ENCODE measurements at regions not wholly inside any gene's neighbourhood (a gene's known extent, or its start where the extent isn't known, plus 50 kb on each side); places are given as distances from the start of the nearest gene placed in this dataset.
"Not testable (repeated sequence)": the region's sequence is repeated elsewhere in the genome, so short reads cannot be mapped to it uniquely, and the experiment has no call there.

DNA sequence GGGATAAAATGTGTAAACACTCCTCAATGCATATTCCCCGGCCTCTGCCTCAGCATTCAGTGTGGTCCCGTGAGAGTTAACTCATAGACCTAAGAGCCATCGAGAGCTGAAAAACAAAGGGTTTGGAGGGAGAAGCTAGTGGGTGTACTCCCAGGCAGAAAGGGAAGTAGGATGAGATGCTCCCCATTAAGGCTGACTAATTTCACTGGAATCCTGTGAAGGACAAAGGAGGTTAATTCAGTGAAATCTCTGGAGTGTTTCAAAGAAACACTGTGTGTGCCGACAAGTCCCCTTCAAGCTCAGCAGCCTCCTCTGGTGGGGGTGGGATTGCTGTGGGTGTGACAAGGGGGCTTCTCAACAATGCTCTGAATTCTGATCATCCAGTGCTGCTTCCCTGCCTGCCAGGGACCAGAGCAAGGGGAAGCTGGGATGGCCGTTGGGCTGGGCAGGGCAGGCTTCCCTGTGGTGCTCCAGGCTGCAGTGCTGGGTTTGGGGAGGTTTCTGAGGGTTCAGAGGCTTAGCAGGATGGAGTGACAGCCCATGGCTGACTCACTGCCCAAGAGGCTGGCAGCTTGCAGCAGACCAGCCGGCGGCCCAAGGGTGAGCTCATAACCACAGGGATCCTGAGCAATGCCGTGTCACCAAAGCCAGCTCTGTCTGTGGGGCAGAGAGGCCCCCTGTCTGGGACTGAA, 61.4 kb upstream of the BMAL1 start:
- TF ChIP-seq, protein P1, sequence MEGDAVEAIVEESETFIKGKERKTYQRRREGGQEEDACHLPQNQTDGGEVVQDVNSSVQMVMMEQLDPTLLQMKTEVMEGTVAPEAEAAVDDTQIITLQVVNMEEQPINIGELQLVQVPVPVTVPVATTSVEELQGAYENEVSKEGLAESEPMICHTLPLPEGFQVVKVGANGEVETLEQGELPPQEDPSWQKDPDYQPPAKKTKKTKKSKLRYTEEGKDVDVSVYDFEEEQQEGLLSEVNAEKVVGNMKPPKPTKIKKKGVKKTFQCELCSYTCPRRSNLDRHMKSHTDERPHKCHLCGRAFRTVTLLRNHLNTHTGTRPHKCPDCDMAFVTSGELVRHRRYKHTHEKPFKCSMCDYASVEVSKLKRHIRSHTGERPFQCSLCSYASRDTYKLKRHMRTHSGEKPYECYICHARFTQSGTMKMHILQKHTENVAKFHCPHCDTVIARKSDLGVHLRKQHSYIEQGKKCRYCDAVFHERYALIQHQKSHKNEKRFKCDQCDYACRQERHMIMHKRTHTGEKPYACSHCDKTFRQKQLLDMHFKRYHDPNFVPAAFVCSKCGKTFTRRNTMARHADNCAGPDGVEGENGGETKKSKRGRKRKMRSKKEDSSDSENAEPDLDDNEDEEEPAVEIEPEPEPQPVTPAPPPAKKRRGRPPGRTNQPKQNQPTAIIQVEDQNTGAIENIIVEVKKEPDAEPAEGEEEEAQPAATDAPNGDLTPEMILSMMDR (IDR thresholded peaks at IDR 0.05; ENCODE audit: insufficient read depth, low read length, poor library complexity, severe bottlenecking), result no peak
- Histone ChIP-seq H3K4me3 (replicated peaks; ENCODE audit: low read depth, low read length) (no peak overlapping the region), H3K27me3 (replicated peaks; ENCODE audit: control insufficient read depth, insufficient read depth, low read length) (no peaks in the 10 kb centered on the region; the same call in 1 of the 2 replicates), H3K36me3 (ENCODE audit: control insufficient read depth, insufficient read depth, low read length) (no peaks in the 10 kb centered on the region)
- no peak for DNase-seq (ENCODE audit: extremely low read depth, insufficient read length)

DNA sequence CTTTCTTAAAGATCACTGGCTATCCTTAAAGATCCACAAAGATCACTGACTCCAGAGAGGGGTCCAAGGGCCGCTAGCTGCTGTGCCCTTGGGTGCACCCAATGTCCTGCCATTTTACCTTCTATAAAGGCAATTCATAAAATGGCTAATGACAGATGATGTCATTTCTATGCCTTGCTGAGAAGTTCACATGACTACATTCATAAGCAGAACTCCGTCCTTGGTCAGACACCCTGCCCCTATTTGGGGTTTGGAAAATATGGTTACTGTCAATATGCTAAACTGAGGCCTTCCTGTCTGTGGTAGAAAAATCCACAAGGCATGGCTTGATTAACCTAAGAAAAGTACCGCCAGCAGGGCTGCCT, 60.9 kb upstream of the BMAL1 start:
- TF ChIP-seq, protein P1 (IDR thresholded peaks at IDR 0.05; ENCODE audit: insufficient read depth, low read length, poor library complexity, severe bottlenecking), result no peak
- Histone ChIP-seq H3K36me3 (ENCODE audit: control insufficient read depth, insufficient read depth, low read length) (no peaks in the 10 kb centered on the region), H3K4me3 (replicated peaks; ENCODE audit: low read depth, low read length) (no peak overlapping the region), H3K27me3 (replicated peaks; ENCODE audit: control insufficient read depth, insufficient read depth, low read length) (no peaks in the 10 kb centered on the region; the same call in 1 of the 2 replicates)
- no peak for DNase-seq (ENCODE audit: extremely low read depth, insufficient read length)

DNA sequence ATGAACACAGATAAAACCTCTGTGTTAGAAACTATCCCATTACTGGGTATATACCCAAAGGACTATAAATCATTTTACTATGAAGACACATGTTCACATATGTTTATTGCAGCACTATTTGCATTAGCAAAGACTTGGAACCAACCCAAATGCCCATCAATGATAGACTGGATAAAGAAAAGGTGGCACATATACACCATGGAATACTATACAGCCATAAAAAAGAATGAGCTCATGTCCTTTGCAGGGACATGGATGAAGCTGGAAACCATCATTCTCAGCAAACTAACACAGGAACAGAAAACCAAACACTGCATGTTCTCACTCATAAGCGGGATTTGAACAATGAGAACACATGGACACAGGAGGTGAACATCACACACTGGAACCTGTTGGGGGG, 58.9 kb upstream of the BMAL1 start:
- H3K36me3 ChIP-seq (ENCODE audit: control insufficient read depth, insufficient read depth, low read length); DNase-seq (ENCODE audit: extremely low read depth, insufficient read length); H3K27me3 ChIP-seq (replicated peaks; ENCODE audit: control insufficient read depth, insufficient read depth, low read length); H3K4me3 ChIP-seq (replicated peaks; ENCODE audit: low read depth, low read length): not testable (repeated sequence)

DNA sequence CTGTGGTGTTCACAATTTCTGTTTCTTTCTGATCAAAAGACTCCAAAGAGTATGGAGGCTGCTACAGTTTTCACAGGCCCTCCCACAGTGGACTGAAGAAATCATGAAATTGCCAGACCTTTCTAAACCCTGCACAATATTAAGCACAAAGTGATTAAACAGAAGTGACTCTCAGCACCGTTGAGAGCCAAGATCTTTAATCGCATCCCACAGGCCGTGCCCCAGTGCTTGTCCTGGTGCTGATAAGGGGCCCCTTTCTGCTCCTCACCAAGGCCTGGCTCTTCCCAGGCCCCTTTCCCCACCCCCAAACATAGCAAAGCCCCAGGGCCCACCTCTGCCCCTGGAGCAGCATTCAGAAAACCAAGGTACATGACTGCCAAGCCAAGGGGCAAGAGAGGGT, 57.4 kb upstream of the BMAL1 start:
- Histone ChIP-seq H3K4me3 (replicated peaks; ENCODE audit: low read depth, low read length) (no peak overlapping the region), H3K36me3 (ENCODE audit: control insufficient read depth, insufficient read depth, low read length) (no peaks in the 10 kb centered on the region), H3K27me3 (replicated peaks; ENCODE audit: control insufficient read depth, insufficient read depth, low read length) (no peaks in the 10 kb centered on the region)
- no peak for DNase-seq (ENCODE audit: extremely low read depth, insufficient read length)
- TF ChIP-seq, protein P1 (IDR thresholded peaks at IDR 0.05; ENCODE audit: insufficient read depth, low read length, poor library complexity, severe bottlenecking), result no peak

DNA sequence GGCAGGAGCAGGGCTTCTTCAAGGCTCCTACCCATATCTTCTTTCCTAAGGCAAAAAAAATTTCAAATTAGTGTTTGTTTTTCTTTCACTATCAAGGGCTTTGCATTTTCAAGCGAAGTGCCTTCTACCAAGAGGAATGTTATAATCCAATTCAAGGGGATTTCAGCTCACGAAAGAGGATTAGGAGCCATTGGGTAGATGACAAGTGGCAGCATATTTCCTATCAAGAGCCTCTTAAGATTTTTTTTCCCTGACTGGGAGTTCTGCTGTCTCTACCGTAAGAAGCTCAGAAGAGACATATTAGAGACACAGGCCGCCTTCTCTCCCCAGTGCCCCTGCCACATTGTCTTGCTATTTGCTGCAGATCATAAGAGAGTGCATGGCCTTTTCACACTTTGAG, 55.9 kb upstream of the BMAL1 start:
- TF ChIP-seq, protein P1 (IDR thresholded peaks at IDR 0.05; ENCODE audit: insufficient read depth, low read length, poor library complexity, severe bottlenecking), result no peak
- DNase-seq (ENCODE audit: extremely low read depth, insufficient read length), result no peak
- no peaks in the 10 kb centered on the region for H3K36me3 ChIP-seq (ENCODE audit: control insufficient read depth, insufficient read depth, low read length)

DNA sequence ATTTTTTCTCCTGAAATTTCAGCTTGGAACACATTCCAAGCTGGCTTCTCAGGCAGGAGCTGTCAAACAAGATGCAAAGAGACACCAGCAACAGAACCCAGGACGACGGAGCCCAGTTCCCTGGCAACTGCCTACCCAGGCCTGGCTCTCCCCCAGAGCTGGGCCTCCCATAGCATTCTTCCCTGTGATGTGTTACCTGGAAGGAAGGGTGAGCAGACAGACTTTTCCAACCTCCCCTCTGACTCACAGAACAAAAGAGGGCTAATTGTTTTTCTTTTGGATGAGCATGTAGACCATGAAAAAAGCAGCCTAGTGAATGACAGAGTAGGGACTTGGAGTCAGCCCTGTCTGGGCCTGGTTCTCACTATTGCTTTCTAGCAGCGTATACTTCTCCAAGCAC, 55.3 kb upstream of the BMAL1 start:
- peaks cover 2% of the 10 kb centered on the region; the same call in 1 of the 2 replicates for H3K27me3 ChIP-seq (replicated peaks; ENCODE audit: control insufficient read depth, insufficient read depth, low read length)
- TF ChIP-seq, protein P1 (IDR thresholded peaks at IDR 0.05; ENCODE audit: insufficient read depth, low read length, poor library complexity, severe bottlenecking), result no peak
- no peak for DNase-seq (ENCODE audit: extremely low read depth, insufficient read length)
- H3K36me3 ChIP-seq (ENCODE audit: control insufficient read depth, insufficient read depth, low read length), result no peaks in the 10 kb centered on the region
- no peak overlapping the region for H3K4me3 ChIP-seq (replicated peaks; ENCODE audit: low read depth, low read length)

More for the DNA sequence above, 55.9 kb upstream of the BMAL1 start:
- Histone ChIP-seq H3K27me3 (replicated peaks; ENCODE audit: control insufficient read depth, insufficient read depth, low read length) (peaks cover 2% of the 10 kb centered on the region; the same call in 1 of the 2 replicates), H3K4me3 (replicated peaks; ENCODE audit: low read depth, low read length) (no peak overlapping the region)
